GM13976 (cell line): ENCODE measurements at regions not wholly inside any gene's neighbourhood (a gene's known extent, or its start where the extent isn't known, plus 50 kb on each side); places are given as distances from the start of the nearest gene placed in this dataset.

Experiments
- DNase-seq: peaks from one replicate; pipeline ENCODE4 v3.0.0; 2012; ENCODE audit warnings: low spot score
- in situ Hi-C: fragments of 300-500 bp; cut with MboI; formaldehyde crosslinking; loops from one replicate; pipeline ENCODE4 v1.12.0; 2022; ENCODE audit warnings: low sequenced_read_pairs, mixed read lengths, inconsistent platforms; ENCODE audit not compliant: unreplicated experiment
- TF ChIP-seq, protein P1 (sequence below): IDR thresholded peaks from 2 replicates; pipeline ENCODE4 v1.5.1; 2012; ENCODE audit warnings: borderline replicate concordance, mild to moderate bottlenecking; ENCODE audit not compliant: insufficient read depth; ENCODE audit errors: extremely low read depth, missing control alignments, control extremely low read depth

DNA sequence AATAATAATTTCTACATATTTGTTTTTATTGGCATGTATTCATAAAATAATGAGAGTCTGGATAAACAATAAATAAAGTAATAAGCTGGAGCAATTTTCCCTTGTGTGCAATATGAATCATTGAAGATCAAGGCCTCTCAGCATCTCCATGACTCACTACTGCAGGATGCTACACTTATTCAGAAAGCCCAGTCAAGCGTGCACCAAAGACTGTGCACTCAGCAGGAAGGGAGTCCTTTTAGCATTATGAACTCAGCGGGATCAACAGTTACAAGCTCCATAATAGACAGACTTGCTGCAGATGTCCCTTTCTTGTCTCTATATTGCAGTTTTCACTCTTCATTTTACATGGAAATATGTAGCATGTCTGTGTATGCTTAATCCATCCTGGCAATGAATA lies 485.3 kb downstream of the CDH9 start:
- TF ChIP-seq, protein P1, sequence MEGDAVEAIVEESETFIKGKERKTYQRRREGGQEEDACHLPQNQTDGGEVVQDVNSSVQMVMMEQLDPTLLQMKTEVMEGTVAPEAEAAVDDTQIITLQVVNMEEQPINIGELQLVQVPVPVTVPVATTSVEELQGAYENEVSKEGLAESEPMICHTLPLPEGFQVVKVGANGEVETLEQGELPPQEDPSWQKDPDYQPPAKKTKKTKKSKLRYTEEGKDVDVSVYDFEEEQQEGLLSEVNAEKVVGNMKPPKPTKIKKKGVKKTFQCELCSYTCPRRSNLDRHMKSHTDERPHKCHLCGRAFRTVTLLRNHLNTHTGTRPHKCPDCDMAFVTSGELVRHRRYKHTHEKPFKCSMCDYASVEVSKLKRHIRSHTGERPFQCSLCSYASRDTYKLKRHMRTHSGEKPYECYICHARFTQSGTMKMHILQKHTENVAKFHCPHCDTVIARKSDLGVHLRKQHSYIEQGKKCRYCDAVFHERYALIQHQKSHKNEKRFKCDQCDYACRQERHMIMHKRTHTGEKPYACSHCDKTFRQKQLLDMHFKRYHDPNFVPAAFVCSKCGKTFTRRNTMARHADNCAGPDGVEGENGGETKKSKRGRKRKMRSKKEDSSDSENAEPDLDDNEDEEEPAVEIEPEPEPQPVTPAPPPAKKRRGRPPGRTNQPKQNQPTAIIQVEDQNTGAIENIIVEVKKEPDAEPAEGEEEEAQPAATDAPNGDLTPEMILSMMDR: no peak
- DNase-seq: no peak
- in situ Hi-C loops: no loop called here

- in situ Hi-C loops: no loop called here
Observed at GRCh38 chr5:26543987-26544386, 494.4 kb downstream of the CDH9 start.

DNA sequence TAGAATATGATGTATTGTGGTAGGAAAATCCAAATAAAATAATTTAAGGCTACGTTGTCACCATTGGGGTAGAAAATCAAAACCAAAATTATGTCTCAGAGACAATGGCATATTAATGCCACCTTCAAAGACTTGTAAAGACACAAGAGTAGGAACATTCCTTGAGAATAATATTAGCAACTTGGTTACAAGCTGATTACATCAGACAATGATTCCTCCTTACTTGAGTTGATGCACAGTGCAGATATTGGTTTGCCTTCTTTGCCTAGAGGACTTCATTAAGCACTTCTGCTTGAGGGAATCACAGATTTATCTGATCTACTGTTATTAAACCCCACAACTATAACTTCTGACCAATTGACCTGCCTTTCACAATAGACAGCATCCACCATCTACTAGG lies 500.2 kb downstream of the CDH9 start:
- in situ Hi-C loops: no loop called here
- TF ChIP-seq, protein P1: no peak
- DNase-seq: no peak

More at GRCh38 chr5:26543987-26544386, 494.4 kb downstream of the CDH9 start:
- no peak for DNase-seq
- TF ChIP-seq, protein P1: no peak

GRCh38 chr5:26535215-26535614 lies 503.2 kb downstream of the CDH9 start:
- TF ChIP-seq, protein P1: no peak
- in situ Hi-C loops: no loop called here
- DNase-seq: no peak

DNA sequence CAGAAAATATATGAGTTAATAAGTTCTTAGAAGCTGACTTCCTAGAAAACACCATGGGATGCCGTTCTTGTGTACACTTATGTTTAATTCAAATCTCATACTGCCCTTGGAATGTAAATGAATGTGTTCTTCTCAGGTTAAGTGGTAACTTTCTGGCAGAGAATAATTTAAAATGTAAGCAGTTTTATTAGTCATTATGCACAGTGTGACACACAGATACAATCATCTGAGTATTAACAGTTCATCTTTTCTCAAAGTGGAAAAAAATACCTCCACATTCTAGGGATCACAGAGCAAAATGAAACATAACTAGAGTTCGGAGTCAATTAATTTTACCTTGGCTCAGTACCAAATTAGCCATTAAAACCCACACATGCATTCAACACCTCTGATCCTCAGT lies 508.1 kb downstream of the CDH9 start:
- no peak for DNase-seq
- in situ Hi-C loops: no loop called here
- TF ChIP-seq, protein P1: no peak

GRCh38 chr5:26519245-26519644 lies 519.1 kb downstream of the CDH9 start:
- no peak for DNase-seq
- TF ChIP-seq, protein P1: no peak
- in situ Hi-C loops: no loop called here

DNA sequence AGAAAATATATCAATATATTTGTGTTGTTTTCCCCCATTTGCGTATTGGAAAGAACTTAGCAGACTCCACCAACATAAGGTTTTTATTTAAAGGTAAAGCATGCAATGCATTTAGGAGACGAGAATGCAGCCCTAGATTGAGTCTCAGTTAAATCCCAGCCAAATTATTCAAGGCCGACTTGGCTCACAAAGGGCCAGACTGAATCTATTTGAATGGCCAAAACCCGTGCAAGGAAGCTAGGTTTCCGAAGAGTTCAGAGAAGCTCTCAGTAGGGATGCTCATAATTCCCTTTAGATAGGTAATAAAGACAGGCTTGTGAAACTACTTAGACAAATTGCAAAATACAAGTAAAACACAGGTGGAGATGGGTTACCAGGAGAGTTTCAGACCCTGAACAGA lies 520.3 kb downstream of the CDH9 start:
- in situ Hi-C loops: no loop called here
- TF ChIP-seq, protein P1: no peak
- no peak for DNase-seq
